SK-N-SH treated with all-trans-retinoic acid at 6 μM for 48 hours (cell line): ENCODE measurements at regions not wholly inside any gene's neighbourhood (a gene's known extent, or its start where the extent isn't known, plus 50 kb on each side); places are given as distances from the start of the nearest gene placed in this dataset.
A peak's percentile ranks its signal among the peaks of the same experiment; 100 is the strongest.

Experiments
- ATAC-seq: fragments of 200-7000 bp; cut with Tn5 transposase; 3 replicates; pipeline ENCODE4 v1.9.1; 2020; ENCODE audit warnings: mild to moderate bottlenecking, moderate library complexity
- ARNTL ChIP-seq: fragments of 450-650 bp; formaldehyde crosslinking; IDR thresholded peaks from 2 replicates; pipeline ENCODE4 v1.5.0; 2020; ENCODE audit warnings: low read depth, mild to moderate bottlenecking, moderate library complexity, borderline replicate concordance
- BACH2 ChIP-seq: fragments of 250-450 bp; sonication (Bioruptor Pico); IDR thresholded peaks from 2 replicates; pipeline ENCODE4 v1.9.0; 2021; ENCODE audit warnings: mild to moderate bottlenecking, borderline replicate concordance
- CSDC2 ChIP-seq: fragments of 250-450 bp; sonication (Bioruptor Pico); IDR thresholded peaks from 2 replicates; pipeline ENCODE4 v1.5.0; 2020; ENCODE audit warnings: mild to moderate bottlenecking, moderate library complexity
- CSRNP3 ChIP-seq: fragments of 250-450 bp; sonication (Bioruptor Pico); IDR thresholded peaks from 2 replicates; pipeline ENCODE4 v1.5.1; 2021; ENCODE audit warnings: mild to moderate bottlenecking, moderate library complexity
- ESRRG ChIP-seq: fragments of 250-450 bp; sonication (Bioruptor Pico); IDR thresholded peaks from 2 replicates; pipeline ENCODE4 v1.6.1; 2021; ENCODE audit warnings: mild to moderate bottlenecking
- GLIS3 ChIP-seq: fragments of 250-450 bp; sonication (Bioruptor Pico); IDR thresholded peaks from 2 replicates; pipeline ENCODE4 v1.5.0; 2020; ENCODE audit warnings: mild to moderate bottlenecking, moderate library complexity
- ISL1 ChIP-seq: fragments of 250-450 bp; sonication (Bioruptor Pico); IDR thresholded peaks from 2 replicates; pipeline ENCODE4 v2.1.2; 2022; ENCODE audit warnings: mild to moderate bottlenecking, moderate library complexity
- OSR1 ChIP-seq: fragments of 250-450 bp; sonication (Bioruptor Pico); IDR thresholded peaks from 2 replicates; pipeline ENCODE4 v1.8.0; 2022; ENCODE audit warnings: moderate library complexity, mild to moderate bottlenecking, inconsistent platforms
- PATZ1 ChIP-seq: fragments of 250-450 bp; sonication (Bioruptor Pico); IDR thresholded peaks from 2 replicates; pipeline ENCODE4 v1.8.0; 2020; ENCODE audit warnings: mild to moderate bottlenecking, moderate library complexity, borderline replicate concordance
- POU6F1 ChIP-seq: fragments of 250-450 bp; sonication (Bioruptor Pico); IDR thresholded peaks from 2 replicates; pipeline ENCODE4 v1.8.0; 2021; ENCODE audit warnings: low read depth, mild to moderate bottlenecking, moderate library complexity, borderline replicate concordance
- RARB ChIP-seq: fragments of 250-450 bp; sonication (Bioruptor Pico); IDR thresholded peaks from 2 replicates; pipeline ENCODE4 v1.8.0; 2021; ENCODE audit warnings: mild to moderate bottlenecking, moderate library complexity
- SNAI2 ChIP-seq: fragments of 250-450 bp; sonication (Bioruptor Pico); IDR thresholded peaks from 2 replicates; pipeline ENCODE4 v1.5.0; 2020; ENCODE audit warnings: mild to moderate bottlenecking, moderate library complexity
- TCF4 ChIP-seq: fragments of 250-450 bp; sonication (Bioruptor Pico); IDR thresholded peaks from 2 replicates; pipeline ENCODE4 v1.8.0; 2021; ENCODE audit warnings: mild to moderate bottlenecking, moderate library complexity, borderline replicate concordance
- TOX ChIP-seq: fragments of 250-450 bp; sonication (Bioruptor Pico); IDR thresholded peaks from 2 replicates; pipeline ENCODE4 v1.8.0; 2021; ENCODE audit warnings: mild to moderate bottlenecking, moderate library complexity, borderline replicate concordance
- ZC3H10 ChIP-seq: fragments of 250-450 bp; sonication (Bioruptor Pico); IDR thresholded peaks from 2 replicates; pipeline ENCODE4 v1.5.1; 2021; ENCODE audit warnings: mild to moderate bottlenecking, moderate library complexity
- ZFP3 ChIP-seq: fragments of 250-450 bp; sonication (Bioruptor Pico); IDR thresholded peaks from 2 replicates; pipeline ENCODE4 v1.5.0; 2020; ENCODE audit warnings: mild to moderate bottlenecking, moderate library complexity
- ZFP30 ChIP-seq: fragments of 450-650 bp; formaldehyde crosslinking; IDR thresholded peaks from 2 replicates; pipeline ENCODE4 v1.5.0; 2022; ENCODE audit warnings: mild to moderate bottlenecking, moderate library complexity
- ZNF565 ChIP-seq: fragments of 450-650 bp; formaldehyde crosslinking; conservative IDR thresholded peaks from 2 replicates; pipeline ENCODE4 v1.5.0; 2020; ENCODE audit warnings: low read depth, mild to moderate bottlenecking, moderate library complexity
- ZNF70 ChIP-seq: fragments of 450-650 bp; formaldehyde crosslinking; IDR thresholded peaks from 2 replicates; pipeline ENCODE4 v1.5.0; 2020; ENCODE audit warnings: mild to moderate bottlenecking, moderate library complexity
- TF ChIP-seq, protein P1 (sequence below): fragments of 250-450 bp; sonication (Bioruptor Pico); IDR thresholded peaks from 2 replicates; pipeline ENCODE4 v1.5.0; 2020; ENCODE audit warnings: mild to moderate bottlenecking, moderate library complexity
- TF ChIP-seq, protein P2 (sequence below): fragments of 250-450 bp; sonication (Bioruptor Pico); IDR thresholded peaks from 2 replicates; pipeline ENCODE4 v1.5.1; 2020; ENCODE audit warnings: low read depth, mild to moderate bottlenecking, moderate library complexity

GRCh38 chr10:88193018-88193417 lies 329.6 kb downstream of the PTEN start (continued):
- TF ChIP-seq, protein P1, sequence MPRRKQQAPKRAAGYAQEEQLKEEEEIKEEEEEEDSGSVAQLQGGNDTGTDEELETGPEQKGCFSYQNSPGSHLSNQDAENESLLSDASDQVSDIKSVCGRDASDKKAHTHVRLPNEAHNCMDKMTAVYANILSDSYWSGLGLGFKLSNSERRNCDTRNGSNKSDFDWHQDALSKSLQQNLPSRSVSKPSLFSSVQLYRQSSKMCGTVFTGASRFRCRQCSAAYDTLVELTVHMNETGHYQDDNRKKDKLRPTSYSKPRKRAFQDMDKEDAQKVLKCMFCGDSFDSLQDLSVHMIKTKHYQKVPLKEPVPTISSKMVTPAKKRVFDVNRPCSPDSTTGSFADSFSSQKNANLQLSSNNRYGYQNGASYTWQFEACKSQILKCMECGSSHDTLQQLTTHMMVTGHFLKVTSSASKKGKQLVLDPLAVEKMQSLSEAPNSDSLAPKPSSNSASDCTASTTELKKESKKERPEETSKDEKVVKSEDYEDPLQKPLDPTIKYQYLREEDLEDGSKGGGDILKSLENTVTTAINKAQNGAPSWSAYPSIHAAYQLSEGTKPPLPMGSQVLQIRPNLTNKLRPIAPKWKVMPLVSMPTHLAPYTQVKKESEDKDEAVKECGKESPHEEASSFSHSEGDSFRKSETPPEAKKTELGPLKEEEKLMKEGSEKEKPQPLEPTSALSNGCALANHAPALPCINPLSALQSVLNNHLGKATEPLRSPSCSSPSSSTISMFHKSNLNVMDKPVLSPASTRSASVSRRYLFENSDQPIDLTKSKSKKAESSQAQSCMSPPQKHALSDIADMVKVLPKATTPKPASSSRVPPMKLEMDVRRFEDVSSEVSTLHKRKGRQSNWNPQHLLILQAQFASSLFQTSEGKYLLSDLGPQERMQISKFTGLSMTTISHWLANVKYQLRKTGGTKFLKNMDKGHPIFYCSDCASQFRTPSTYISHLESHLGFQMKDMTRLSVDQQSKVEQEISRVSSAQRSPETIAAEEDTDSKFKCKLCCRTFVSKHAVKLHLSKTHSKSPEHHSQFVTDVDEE (CRISPR knock-in tag) = no peak
- no peak for TF ChIP-seq CSRNP3 (CRISPR knock-in tag)
- TF ChIP-seq OSR1 (CRISPR knock-in tag) = no peak
- no peak for TF ChIP-seq CSDC2 (CRISPR knock-in tag)
- no peak for TF ChIP-seq ZNF70 (CRISPR knock-in tag)
- TF ChIP-seq ESRRG (CRISPR knock-in tag) = no peak
- TF ChIP-seq RARB (CRISPR knock-in tag) = no peak

- no peak for TF ChIP-seq PATZ1
- no peak for TF ChIP-seq ZNF70 (CRISPR knock-in tag)
- no peak for TF ChIP-seq TCF4 (CRISPR knock-in tag)
- no peak for TF ChIP-seq ARNTL (CRISPR knock-in tag)
- TF ChIP-seq CSRNP3 (CRISPR knock-in tag) = no peak
- TF ChIP-seq ZFP30 (CRISPR knock-in tag) = no peak
- no peak for TF ChIP-seq ESRRG (CRISPR knock-in tag)
- no peak for TF ChIP-seq BACH2
- TF ChIP-seq POU6F1 (CRISPR knock-in tag) = no peak
- no peak for TF ChIP-seq CSDC2 (CRISPR knock-in tag)
- no peak for TF ChIP-seq SNAI2 (CRISPR knock-in tag)
- no peak for TF ChIP-seq RARB (CRISPR knock-in tag)
- no peak for TF ChIP-seq TOX (CRISPR knock-in tag)
- TF ChIP-seq ZC3H10 (CRISPR knock-in tag) = no peak
- TF ChIP-seq ZNF565 (CRISPR knock-in tag) = no peak
- no peak for TF ChIP-seq ISL1 (CRISPR knock-in tag)
- no peak; the same call in 2 of the 3 replicates for ATAC-seq
These were observed 330.8 kb downstream of the PTEN start for GRCh38 chr10:88194041-88194887.

DNA sequence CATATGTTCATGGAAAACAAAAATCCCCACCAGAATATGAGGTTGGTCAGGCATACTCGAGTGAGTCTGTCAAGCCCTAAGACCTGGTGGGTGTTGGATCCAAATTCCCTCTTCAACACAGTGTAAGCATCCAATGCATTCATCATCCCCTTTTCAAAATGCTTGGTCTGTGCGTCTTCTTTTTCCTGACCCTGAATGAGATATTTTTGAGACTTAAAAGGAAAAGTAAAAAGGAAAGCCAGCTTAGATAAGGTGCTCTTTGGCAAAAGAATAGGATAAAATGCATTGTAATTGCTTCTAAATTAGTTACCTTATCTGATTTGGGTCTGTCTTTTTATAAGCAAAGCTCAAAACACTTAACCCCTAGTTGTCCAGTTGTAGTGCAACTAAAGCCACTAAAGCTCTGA lies 331.5 kb downstream of the PTEN start:
- ATAC-seq = peak; percentile 71
- TF ChIP-seq CSRNP3 (CRISPR knock-in tag) = 0 out of 2 replicates have a peak, but pooled peaks have one; percentile 11
- TF ChIP-seq, protein P2, sequence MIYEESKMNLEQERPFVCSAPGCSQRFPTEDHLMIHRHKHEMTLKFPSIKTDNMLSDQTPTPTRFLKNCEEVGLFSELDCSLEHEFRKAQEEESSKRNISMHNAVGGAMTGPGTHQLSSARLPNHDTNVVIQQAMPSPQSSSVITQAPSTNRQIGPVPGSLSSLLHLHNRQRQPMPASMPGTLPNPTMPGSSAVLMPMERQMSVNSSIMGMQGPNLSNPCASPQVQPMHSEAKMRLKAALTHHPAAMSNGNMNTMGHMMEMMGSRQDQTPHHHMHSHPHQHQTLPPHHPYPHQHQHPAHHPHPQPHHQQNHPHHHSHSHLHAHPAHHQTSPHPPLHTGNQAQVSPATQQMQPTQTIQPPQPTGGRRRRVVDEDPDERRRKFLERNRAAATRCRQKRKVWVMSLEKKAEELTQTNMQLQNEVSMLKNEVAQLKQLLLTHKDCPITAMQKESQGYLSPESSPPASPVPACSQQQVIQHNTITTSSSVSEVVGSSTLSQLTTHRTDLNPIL (CRISPR knock-in tag) = 0 out of 2 replicates have a peak, but pooled peaks have one; percentile 42
- TF ChIP-seq, protein P1 (CRISPR knock-in tag) = peak; percentile 98
- 0 out of 2 replicates have a peak, but pooled peaks have one; percentile 26 for TF ChIP-seq ESRRG (CRISPR knock-in tag)
- no peak for TF ChIP-seq RARB (CRISPR knock-in tag)
- peak; percentile 61; the same call in 1 of the 2 replicates for TF ChIP-seq ZFP3 (CRISPR knock-in tag)
- TF ChIP-seq GLIS3 (CRISPR knock-in tag) = peak; percentile 68; the same call in 1 of the 2 replicates
- TF ChIP-seq TCF4 (CRISPR knock-in tag) = peak; percentile 80
